Activated naive CD8-positive, alpha-beta T cell treated with anti-CD3 and anti-CD28 coated beads for 36 hours (primary cell): ENCODE measurements at regions not wholly inside any gene's neighbourhood (a gene's known extent, or its start where the extent isn't known, plus 50 kb on each side); places are given as distances from the start of the nearest gene placed in this dataset.
"Not testable (repeated sequence)": the region's sequence is repeated elsewhere in the genome, so short reads cannot be mapped to it uniquely, and the experiment has no call there.

Source experiments
- DNase-seq: peaks from one replicate; pipeline ENCODE4 v3.0.0; 2021
- H3K27ac Mint-ChIP-seq: one replicate; pipeline ENCODE4 v1.8.0; 2022; ENCODE audit warnings: mild to moderate bottlenecking, moderate library complexity, mixed read lengths
- H3K27me3 Mint-ChIP-seq: one replicate; pipeline ENCODE4 v1.8.0; 2022; ENCODE audit warnings: mild to moderate bottlenecking, mixed read lengths
- H3K36me3 Mint-ChIP-seq: one replicate; pipeline ENCODE4 v1.8.0; 2021; ENCODE audit warnings: mild to moderate bottlenecking, mixed read lengths
- H3K4me1 Mint-ChIP-seq: one replicate; pipeline ENCODE4 v1.8.0; 2021; ENCODE audit warnings: mixed read lengths
- H3K4me3 Mint-ChIP-seq: one replicate; pipeline ENCODE4 v1.8.0; 2022; ENCODE audit warnings: mild to moderate bottlenecking, moderate library complexity, mixed read lengths
- H3K9me3 Mint-ChIP-seq: one replicate; pipeline ENCODE4 v1.8.0; 2022; ENCODE audit warnings: mixed read lengths

GRCh38 chr2:17460371-17461086, 57.7 kb downstream of the RAD51AP2 start:
- no peaks in the 10 kb centered on the region for H3K36me3 Mint-ChIP-seq
- H3K9me3 Mint-ChIP-seq: peaks cover 5% of the 10 kb centered on the region
- no peak for DNase-seq
- H3K4me1 Mint-ChIP-seq: no peaks in the 10 kb centered on the region
- no peak overlapping the region for H3K4me3 Mint-ChIP-seq
- no peaks in the 10 kb centered on the region for H3K27me3 Mint-ChIP-seq
- H3K27ac Mint-ChIP-seq: no peak overlapping the region

DNA sequence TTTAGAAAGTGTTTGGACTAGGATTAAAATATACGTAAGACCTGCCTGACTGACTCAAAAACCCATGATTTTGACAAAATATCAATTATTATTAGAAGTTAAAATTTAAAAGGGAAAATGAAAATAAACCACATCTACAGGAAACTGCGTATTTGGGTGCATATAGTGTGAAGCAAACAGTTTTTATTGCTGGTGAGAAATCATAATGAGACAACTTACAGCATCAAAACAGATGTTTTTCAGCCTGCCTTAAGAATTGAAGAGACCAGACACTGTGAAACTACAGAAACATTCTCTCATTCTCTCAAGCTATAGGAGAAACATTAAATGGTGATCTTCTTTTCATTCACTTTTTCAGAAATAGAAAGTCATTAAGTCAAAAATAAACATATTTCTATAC, 62.9 kb downstream of the RAD51AP2 start:
- Mint-ChIP-seq H3K27ac (no peak overlapping the region), H3K36me3 (no peaks in the 10 kb centered on the region), H3K27me3 (no peaks in the 10 kb centered on the region), H3K9me3 (peaks cover 3% of the 10 kb centered on the region), H3K4me3 (no peak overlapping the region), H3K4me1 (no peaks in the 10 kb centered on the region)
- no peak for DNase-seq

DNA sequence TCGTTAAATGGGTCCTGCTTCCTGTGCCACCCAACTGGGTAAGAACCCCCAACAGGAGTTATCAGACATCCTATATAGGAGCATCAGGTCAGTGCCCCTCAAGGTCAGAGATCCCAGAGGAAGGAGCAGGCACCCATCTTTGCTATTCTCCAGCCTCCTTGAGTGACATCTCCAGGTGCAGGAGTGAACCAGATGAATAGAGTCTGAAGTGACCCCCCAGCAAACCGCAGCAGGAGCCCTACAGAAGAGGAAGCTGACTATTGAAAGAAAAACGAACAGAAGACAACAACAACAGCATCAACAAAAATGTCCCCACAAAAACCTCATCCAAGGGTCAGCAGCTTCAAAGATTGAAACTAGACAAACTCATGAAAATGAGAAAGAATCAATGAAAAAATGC, 72.0 kb downstream of the RAD51AP2 start:
- H3K4me3 Mint-ChIP-seq, H3K27ac Mint-ChIP-seq, H3K36me3 Mint-ChIP-seq, DNase-seq, H3K9me3 Mint-ChIP-seq, H3K27me3 Mint-ChIP-seq, H3K4me1 Mint-ChIP-seq: not testable (repeated sequence)

- Mint-ChIP-seq H3K9me3 (peaks cover 7% of the 10 kb centered on the region), H3K4me3 (no peak overlapping the region), H3K4me1 (no peaks in the 10 kb centered on the region), H3K36me3 (no peaks in the 10 kb centered on the region), H3K27ac (no peak overlapping the region), H3K27me3 (no peaks in the 10 kb centered on the region)
- DNase-seq: no peak
These were observed 72.5 kb downstream of the RAD51AP2 start for GRCh38 chr2:17445744-17446143.

- Mint-ChIP-seq H3K9me3 (no peaks in the 10 kb centered on the region), H3K36me3 (no peaks in the 10 kb centered on the region)
These were observed 75.9 kb downstream of the RAD51AP2 start for GRCh38 chr2:17442334-17442733.

GRCh38 chr2:17441790-17442189, 76.5 kb downstream of the RAD51AP2 start:
- no peak overlapping the region for H3K27ac Mint-ChIP-seq

More at GRCh38 chr2:17442334-17442733, 75.9 kb downstream of the RAD51AP2 start:
- H3K4me3 Mint-ChIP-seq: no peak overlapping the region
- no peak overlapping the region for H3K27ac Mint-ChIP-seq
- H3K27me3 Mint-ChIP-seq: no peaks in the 10 kb centered on the region
- H3K4me1 Mint-ChIP-seq: no peaks in the 10 kb centered on the region
- DNase-seq: no peak

DNA sequence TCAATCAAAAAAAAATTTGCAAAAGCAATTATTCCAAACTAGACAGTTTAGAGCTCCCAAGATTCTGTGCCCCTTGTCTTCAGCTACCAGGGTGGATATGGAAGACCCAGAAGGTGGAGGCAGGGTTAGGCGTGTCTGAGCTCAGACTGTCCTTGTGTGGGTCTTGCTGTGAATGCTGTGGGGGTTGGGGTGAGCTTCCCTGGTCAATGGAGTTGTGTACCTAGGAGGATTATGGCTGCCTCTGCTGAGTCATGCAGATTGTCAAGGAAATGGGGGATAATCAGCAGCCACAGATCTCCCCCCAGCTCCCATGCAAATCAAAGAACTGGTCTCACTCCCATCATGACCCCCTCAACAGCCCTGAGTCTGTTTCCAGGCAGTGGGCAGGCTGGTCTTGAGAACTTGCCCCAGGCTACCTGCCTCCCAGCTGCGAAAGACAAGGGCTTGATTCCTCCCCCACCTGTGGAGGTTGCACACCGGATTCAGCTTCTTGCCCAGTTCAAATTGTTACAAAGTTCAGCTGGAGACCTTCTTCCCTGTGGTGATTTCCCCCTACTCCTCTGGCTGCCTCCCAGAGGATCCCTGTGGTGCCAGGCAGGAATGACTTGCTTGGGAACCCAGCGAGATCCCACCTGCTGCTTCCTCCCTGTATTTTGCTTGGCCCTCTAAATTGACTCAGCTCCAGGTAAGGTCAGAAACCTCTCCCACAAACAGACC, 77.0 kb downstream of the RAD51AP2 start:
- Mint-ChIP-seq H3K27ac (no peak overlapping the region), H3K4me1 (no peaks in the 10 kb centered on the region), H3K4me3 (no peak overlapping the region), H3K36me3 (no peaks in the 10 kb centered on the region), H3K27me3 (no peaks in the 10 kb centered on the region), H3K9me3 (no peaks in the 10 kb centered on the region)
- no peak for DNase-seq

More at GRCh38 chr2:17441790-17442189, 76.5 kb downstream of the RAD51AP2 start:
- no peaks in the 10 kb centered on the region for H3K9me3 Mint-ChIP-seq
- H3K36me3 Mint-ChIP-seq: no peaks in the 10 kb centered on the region
- DNase-seq: no peak
- H3K4me3 Mint-ChIP-seq: no peak overlapping the region
- no peaks in the 10 kb centered on the region for H3K4me1 Mint-ChIP-seq
- H3K27me3 Mint-ChIP-seq: no peaks in the 10 kb centered on the region

GRCh38 chr2:17430326-17430725, 87.9 kb downstream of the RAD51AP2 start:
- Mint-ChIP-seq H3K36me3 (no peaks in the 10 kb centered on the region), H3K9me3 (no peaks in the 10 kb centered on the region), H3K4me1 (no peaks in the 10 kb centered on the region), H3K27ac (no peak overlapping the region), H3K4me3 (no peak overlapping the region), H3K27me3 (no peaks in the 10 kb centered on the region)
- no peak for DNase-seq

- DNase-seq: no peak
- Mint-ChIP-seq H3K4me1 (no peaks in the 10 kb centered on the region), H3K4me3 (no peak overlapping the region), H3K27ac (no peak overlapping the region), H3K9me3 (no peaks in the 10 kb centered on the region), H3K36me3 (no peaks in the 10 kb centered on the region), H3K27me3 (no peaks in the 10 kb centered on the region)
These were observed 89.1 kb downstream of the RAD51AP2 start for GRCh38 chr2:17429130-17429529.

DNA sequence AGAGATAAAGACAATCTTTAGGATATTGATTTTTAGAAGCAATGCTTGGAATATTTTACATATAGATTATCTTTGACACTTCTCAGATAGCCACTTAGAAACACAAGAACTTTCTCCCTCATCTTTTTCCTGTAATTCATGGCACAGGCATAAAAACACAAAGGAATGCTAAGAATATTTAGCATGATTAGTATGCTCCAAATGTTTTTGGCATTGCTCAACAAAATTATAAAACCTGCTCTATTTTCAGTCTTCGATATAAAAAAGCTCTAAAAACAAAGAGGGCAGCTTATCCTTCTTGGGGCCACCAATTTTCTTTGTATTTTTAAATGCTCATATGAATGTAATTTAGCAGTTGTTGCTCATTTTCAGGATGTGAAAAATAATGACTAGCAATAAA, 90.8 kb downstream of the RAD51AP2 start:
- Mint-ChIP-seq H3K36me3 (no peaks in the 10 kb centered on the region), H3K27me3 (no peaks in the 10 kb centered on the region), H3K27ac (no peak overlapping the region), H3K4me1 (no peaks in the 10 kb centered on the region), H3K9me3 (no peaks in the 10 kb centered on the region), H3K4me3 (no peak overlapping the region)
- no peak for DNase-seq

DNA sequence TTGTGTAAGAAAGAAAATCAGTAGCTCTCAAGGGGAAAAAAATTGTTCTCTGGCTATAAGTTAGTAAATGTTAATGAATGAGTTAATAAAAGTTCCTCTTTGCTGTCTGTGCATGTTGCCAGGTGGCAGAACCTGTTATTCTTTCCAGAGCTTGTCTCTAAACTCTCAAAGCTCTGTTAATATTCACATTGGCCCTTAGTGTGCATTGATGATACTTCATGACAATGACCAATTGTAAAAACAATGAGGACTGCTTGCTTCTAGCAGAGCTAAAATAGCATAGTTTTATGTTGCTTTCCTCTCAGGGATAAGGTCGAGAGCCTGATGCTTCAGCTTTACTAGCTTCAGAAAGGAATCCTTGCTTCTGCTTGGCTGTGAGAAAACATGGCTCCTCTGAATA, 91.5 kb downstream of the RAD51AP2 start:
- Mint-ChIP-seq H3K27me3 (no peaks in the 10 kb centered on the region), H3K27ac (no peak overlapping the region), H3K36me3 (no peaks in the 10 kb centered on the region), H3K9me3 (no peaks in the 10 kb centered on the region), H3K4me1 (no peaks in the 10 kb centered on the region), H3K4me3 (no peak overlapping the region)
- no peak for DNase-seq

- Mint-ChIP-seq H3K36me3 (no peaks in the 10 kb centered on the region), H3K27me3 (no peaks in the 10 kb centered on the region), H3K4me3 (no peak overlapping the region), H3K27ac (no peak overlapping the region), H3K9me3 (no peaks in the 10 kb centered on the region), H3K4me1 (no peaks in the 10 kb centered on the region)
- DNase-seq: no peak
These were observed 96.2 kb downstream of the RAD51AP2 start for GRCh38 chr2:17422061-17422460.

DNA sequence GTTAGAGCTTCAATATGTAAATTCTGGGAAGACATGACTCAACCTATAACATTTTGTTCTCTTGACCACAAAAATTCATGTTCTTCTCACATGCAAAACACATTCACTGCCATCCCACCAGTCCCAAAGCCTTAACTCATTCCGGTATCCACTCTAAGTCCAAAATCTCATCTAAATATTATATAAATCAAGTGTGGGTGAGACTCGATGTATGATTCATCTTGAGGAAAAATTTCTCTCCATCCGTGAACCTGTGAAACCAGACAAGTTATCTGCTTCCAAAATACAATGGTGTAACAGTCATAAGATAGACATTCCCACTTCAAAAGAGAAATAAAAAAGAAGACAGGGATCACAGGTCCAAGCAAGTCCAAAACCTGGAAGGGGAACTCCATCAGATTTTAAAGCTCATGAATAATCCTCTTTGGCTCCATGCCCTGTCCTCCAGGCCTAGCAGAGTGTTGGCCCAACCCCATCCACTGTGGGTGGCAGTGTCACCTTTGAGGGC, 101.3 kb downstream of the RAD51AP2 start:
- no peaks in the 10 kb centered on the region for H3K36me3 Mint-ChIP-seq
- no peak overlapping the region for H3K4me3 Mint-ChIP-seq
- no peaks in the 10 kb centered on the region for H3K27me3 Mint-ChIP-seq
- no peak overlapping the region for H3K27ac Mint-ChIP-seq
- no peak for DNase-seq
- H3K4me1 Mint-ChIP-seq: no peaks in the 10 kb centered on the region
- H3K9me3 Mint-ChIP-seq: no peaks in the 10 kb centered on the region

GRCh38 chr2:17413036-17413435, 105.2 kb downstream of the RAD51AP2 start:
- DNase-seq: no peak
- H3K4me1 Mint-ChIP-seq: no peaks in the 10 kb centered on the region
- no peaks in the 10 kb centered on the region for H3K9me3 Mint-ChIP-seq
- no peak overlapping the region for H3K4me3 Mint-ChIP-seq
- H3K36me3 Mint-ChIP-seq: no peaks in the 10 kb centered on the region
- H3K27me3 Mint-ChIP-seq: no peaks in the 10 kb centered on the region
- H3K27ac Mint-ChIP-seq: no peak overlapping the region

- H3K4me1 Mint-ChIP-seq: no peaks in the 10 kb centered on the region
- no peak for DNase-seq
- no peak overlapping the region for H3K4me3 Mint-ChIP-seq
- H3K27ac Mint-ChIP-seq: no peak overlapping the region
- no peaks in the 10 kb centered on the region for H3K36me3 Mint-ChIP-seq
- H3K27me3 Mint-ChIP-seq: no peaks in the 10 kb centered on the region
- peaks cover 15% of the 10 kb centered on the region for H3K9me3 Mint-ChIP-seq
These were observed 117.1 kb downstream of the RAD51AP2 start for GRCh38 chr2:17401096-17401495.

GRCh38 chr2:17398770-17399169, 119.5 kb downstream of the RAD51AP2 start:
- Mint-ChIP-seq H3K4me3 (no peak overlapping the region), H3K36me3 (no peaks in the 10 kb centered on the region), H3K27me3 (no peaks in the 10 kb centered on the region), H3K27ac (no peak overlapping the region), H3K4me1 (no peaks in the 10 kb centered on the region), H3K9me3 (peaks cover 14% of the 10 kb centered on the region)
- DNase-seq: no peak
